ENCODE measurements at regions not wholly inside any gene's neighbourhood (a gene's known extent, or its start where the extent isn't known, plus 50 kb on each side); places are given as distances from the start of the nearest gene placed in this dataset.
A peak's percentile ranks its signal among the peaks of the same experiment; 100 is the strongest.

DNA sequence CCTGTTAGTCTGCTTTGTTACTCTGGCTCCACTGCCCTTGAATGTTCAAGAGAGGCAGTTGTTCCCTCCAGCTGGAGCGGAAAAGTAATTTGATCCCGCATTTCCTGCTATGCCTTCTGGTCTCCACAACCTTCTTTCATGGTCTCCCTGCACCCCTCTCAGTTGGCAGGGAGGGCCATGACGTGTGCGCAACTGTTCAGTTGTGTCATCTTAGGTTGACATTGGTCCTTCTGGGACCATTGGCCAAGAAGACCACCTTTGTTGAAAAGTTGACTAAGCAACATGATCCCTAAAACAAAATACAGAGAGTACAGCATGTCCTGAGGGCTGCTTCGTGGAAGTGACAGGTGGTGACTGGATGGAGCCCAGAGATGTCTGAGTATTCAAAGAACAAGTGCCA is 192.5 kb upstream of the TUT7 start:
- H3K9me3 ChIP-seq, result no peaks in the 10 kb centered on the region
- TF ChIP-seq, protein P1, sequence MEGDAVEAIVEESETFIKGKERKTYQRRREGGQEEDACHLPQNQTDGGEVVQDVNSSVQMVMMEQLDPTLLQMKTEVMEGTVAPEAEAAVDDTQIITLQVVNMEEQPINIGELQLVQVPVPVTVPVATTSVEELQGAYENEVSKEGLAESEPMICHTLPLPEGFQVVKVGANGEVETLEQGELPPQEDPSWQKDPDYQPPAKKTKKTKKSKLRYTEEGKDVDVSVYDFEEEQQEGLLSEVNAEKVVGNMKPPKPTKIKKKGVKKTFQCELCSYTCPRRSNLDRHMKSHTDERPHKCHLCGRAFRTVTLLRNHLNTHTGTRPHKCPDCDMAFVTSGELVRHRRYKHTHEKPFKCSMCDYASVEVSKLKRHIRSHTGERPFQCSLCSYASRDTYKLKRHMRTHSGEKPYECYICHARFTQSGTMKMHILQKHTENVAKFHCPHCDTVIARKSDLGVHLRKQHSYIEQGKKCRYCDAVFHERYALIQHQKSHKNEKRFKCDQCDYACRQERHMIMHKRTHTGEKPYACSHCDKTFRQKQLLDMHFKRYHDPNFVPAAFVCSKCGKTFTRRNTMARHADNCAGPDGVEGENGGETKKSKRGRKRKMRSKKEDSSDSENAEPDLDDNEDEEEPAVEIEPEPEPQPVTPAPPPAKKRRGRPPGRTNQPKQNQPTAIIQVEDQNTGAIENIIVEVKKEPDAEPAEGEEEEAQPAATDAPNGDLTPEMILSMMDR (IDR thresholded peaks at IDR 0.05), result no peak
- H3K27ac ChIP-seq, result no peak overlapping the region
- H3K4me1 ChIP-seq, result no peaks in the 10 kb centered on the region
- no peaks in the 10 kb centered on the region for H3K36me3 ChIP-seq
- ATAC-seq, result peak in 3 of 8 donors; percentile 34 to 72 (median 70)
- no peak overlapping the region for H3K4me3 ChIP-seq
- WGBS, 2 donors, result 68 to 77% methylated on average over 5 of the region's 5 CpGs
- intact Hi-C loops (cut with DNase I), result no loop called here
- H3K27me3 ChIP-seq, result peaks cover 0 to 7% (median 0%) of the 10 kb centered on the region in 7 donors
- DNase-seq, result peak in 1 of 2 donors; percentile 13

DNA sequence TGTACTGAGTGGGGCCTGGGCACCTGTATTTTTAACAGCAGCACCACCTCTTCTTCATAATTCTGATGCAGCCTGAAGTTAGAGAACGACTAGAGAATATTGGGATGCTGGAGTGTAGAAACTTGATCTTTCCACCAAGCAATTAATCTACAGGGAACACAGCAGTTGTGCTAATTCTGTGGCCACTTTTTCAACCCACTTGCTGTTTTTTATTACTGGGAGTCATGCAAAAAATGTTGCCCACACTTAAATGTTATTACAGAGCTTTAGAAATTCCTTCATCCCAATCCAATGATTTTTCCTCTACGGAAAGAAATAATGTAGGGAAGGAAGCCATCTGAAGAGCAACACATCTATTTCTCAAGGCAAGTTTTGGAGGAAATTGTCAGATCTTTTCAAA is 190.9 kb upstream of the TUT7 start:
- Histone ChIP-seq H3K4me1 (no peaks in the 10 kb centered on the region), H3K9me3 (no peaks in the 10 kb centered on the region), H3K4me3 (no peak overlapping the region), H3K36me3 (no peaks in the 10 kb centered on the region), H3K27me3 (peaks cover 0 to 7% (median 0%) of the 10 kb centered on the region in 7 donors), H3K27ac (no peak overlapping the region)
- TF ChIP-seq, protein P1 (IDR thresholded peaks at IDR 0.05), result no peak
- WGBS, 2 donors, result 54 to 62% methylated on average over 2 of the region's 2 CpGs
- intact Hi-C loops (cut with DNase I), result no loop called here
- DNase-seq (no peak), ATAC-seq (no peak)

DNA sequence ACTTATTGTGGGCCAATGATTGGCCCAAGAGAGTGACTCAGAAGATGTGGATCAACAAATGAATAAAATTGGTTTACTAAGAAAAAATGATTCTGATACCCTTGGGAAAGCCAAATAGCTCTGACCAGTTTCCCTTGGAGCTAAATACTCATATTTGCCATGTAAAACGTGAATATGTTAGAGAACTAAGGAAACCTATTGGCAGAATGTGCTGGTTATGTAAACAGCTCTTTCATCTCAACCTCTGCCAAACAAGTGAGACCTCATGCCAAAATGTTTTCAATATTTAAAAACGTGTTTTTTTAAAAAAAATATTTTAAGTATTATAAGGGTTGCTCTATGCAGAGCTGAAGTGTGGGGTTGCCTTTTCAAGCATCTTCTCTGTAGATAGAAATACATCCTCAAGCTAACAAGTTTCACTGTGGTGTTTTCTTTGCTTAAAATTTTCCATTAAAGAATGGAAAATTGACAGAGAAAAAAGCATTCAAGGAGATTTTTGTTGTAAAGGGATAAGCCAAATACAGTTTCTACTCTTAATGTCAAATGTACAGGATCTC is 186.9 kb upstream of the TUT7 start:
- 57 to 76% methylated on average over 2 of the region's 2 CpGs for WGBS, 2 donors
- Histone ChIP-seq H3K27me3 (no peaks in the 10 kb centered on the region), H3K9me3 (peaks cover 0 to 10% (median 0%) of the 10 kb centered on the region in 11 donors), H3K27ac (no peak overlapping the region), H3K36me3 (no peaks in the 10 kb centered on the region), H3K4me3 (no peak overlapping the region), H3K4me1 (no peaks in the 10 kb centered on the region)
- TF ChIP-seq, protein P1 (IDR thresholded peaks at IDR 0.05), result no peak
- intact Hi-C loops (cut with DNase I), result no loop called here
- no peak for ATAC-seq
- DNase-seq, result no peak

DNA sequence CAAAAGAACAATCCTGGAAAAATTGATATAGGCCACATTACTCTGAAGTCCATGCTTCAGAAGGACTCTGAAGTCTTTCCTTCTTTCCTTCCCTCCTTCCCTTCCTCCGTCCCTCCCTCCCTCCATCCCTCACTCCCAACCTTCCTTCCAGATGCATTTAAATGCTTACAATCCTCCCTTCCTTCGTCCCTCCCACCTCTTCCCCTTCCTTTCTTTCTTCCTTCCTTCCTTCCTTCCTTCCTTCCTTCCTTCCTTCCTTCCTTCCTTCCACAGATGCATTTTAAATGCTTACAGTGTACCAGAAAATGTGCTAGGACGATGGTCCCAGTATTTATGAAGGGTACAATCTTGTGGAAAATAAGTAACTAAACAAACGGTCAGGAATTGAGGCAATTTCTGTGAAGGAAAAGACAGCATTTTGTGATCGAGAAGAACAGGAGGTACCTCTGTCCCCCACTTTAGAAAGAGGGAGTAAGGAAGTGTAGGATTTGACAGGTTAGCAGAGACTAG is 181.3 kb upstream of the TUT7 start:
- Histone ChIP-seq H3K4me1 (no peaks in the 10 kb centered on the region), H3K27me3 (peaks cover 0 to 2% (median 0%) of the 10 kb centered on the region in 7 donors), H3K27ac (no peak overlapping the region), H3K4me3 (no peak overlapping the region), H3K9me3 (peaks cover 0 to 10% (median 0%) of the 10 kb centered on the region in 11 donors), H3K36me3 (no peaks in the 10 kb centered on the region)
- no peak for DNase-seq
- WGBS, 2 donors, result 82% methylated on average over 5 of the region's 5 CpGs
- TF ChIP-seq, protein P1 (IDR thresholded peaks at IDR 0.05), result no peak
- intact Hi-C loops (cut with DNase I), result no loop called here
- ATAC-seq, result no peak

All from heart right ventricle (tissue), 16 donors.